Adrenal gland (tissue), 9 donors: ENCODE measurements at regions not wholly inside any gene's neighbourhood (a gene's known extent, or its start where the extent isn't known, plus 50 kb on each side); places are given as distances from the start of the nearest gene placed in this dataset.

Experiments used
- DNase-seq, 7 donors: peaks; one replicate each; pipeline ENCODE4 v3.0.0-alpha.2; 2019 to 2020
- H3K27ac ChIP-seq, 5 donors: fragments of 200-600 bp; sonication (generic) in 4 of 5; 1 replicate in 3 of 5; 2 replicates in 2 of 5; pipeline versions ENCODE4 v1.5.1 to v1.8.0; 2016 to 2020; ENCODE audit warnings: mild to moderate bottlenecking in 1 of 5
- H3K27me3 ChIP-seq: fragments of 200-600 bp; 2 replicates; pipeline ENCODE4 v1.8.0; 2021
- H3K36me3 ChIP-seq, 2 donors: fragments of 200-600 bp; replicated peaks in 1 of 2; 1 replicate in 1 of 2; 2 replicates in 1 of 2; pipeline versions ENCODE4 v1.5.1 to v1.8.0; 2018 to 2022
- H3K4me1 ChIP-seq, 2 donors: fragments of 200-600 bp; replicated peaks in 1 of 2; 1 replicate in 1 of 2; 2 replicates in 1 of 2; pipeline versions ENCODE4 v1.5.1 to v1.8.0; 2018 to 2021
- H3K4me3 ChIP-seq, 4 donors: fragments of 200-600 bp; sonication (generic) in 3 of 4; one replicate each; pipeline ENCODE4 v1.5.1; 2016 to 2018
- H3K9me3 ChIP-seq, 3 donors: fragments of 200-600 bp; sonication (generic) in 1 of 3; replicated peaks in 1 of 3; 1 replicate in 2 of 3; 2 replicates in 1 of 3; pipeline versions ENCODE4 v1.5.1 to v1.8.0; 2016 to 2021
- POLR2A ChIP-seq, 2 donors: fragments of 450-650 bp; IDR thresholded peaks; one replicate each; pipeline ENCODE4 v1.6.1; 2017; ENCODE audit warnings: antibody characterized with exemption in 2 of 2, mild to moderate bottlenecking in 2 of 2, moderate library complexity in 1 of 2
- WGBS, 4 donors: extraction: QIAGEN DNeasy Blood & Tissue Kit in 2 of 4; methylation state at CpG; one replicate each; pipeline versions ENCODE4 v1.1.5 to v1.1.7; 2013 to 2017; 5-methylcytosine and 5-hydroxymethylcytosine counted together
- intact Hi-C, 2 donors: fragments of 100-400 bp; cut with DNase I; formaldehyde crosslinking; loops; one replicate each; pipeline versions ENCODE4 v1.14.1 to v1.15.0; 2022 to 2023
- TF ChIP-seq, protein P1 (sequence below), 6 experiments: fragments of 450-650 bp in 4 of 6; fragments of 200-600 bp in 2 of 6; sonication (generic) in 1 of 6; IDR thresholded peaks; 1 replicate in 5 of 6; 2 replicates in 1 of 6; pipeline versions ENCODE4 v1.5.1 to v1.8.0; 2016 to 2021; ENCODE audit warnings: antibody characterized with exemption in 6 of 6, mild to moderate bottlenecking in 2 of 6, moderate library complexity in 1 of 6
- donor health status: healthy with polysubstance abuse.
- donor health status: Bipolar disorder and iron deficiency.
- donor health status: DM: yes; HTN: yes; CAD: no.
- donor health status: DM: no; HTN: no; CAD: no.
- donor health status: DM: no; HTN: no; CAD: no.

DNA sequence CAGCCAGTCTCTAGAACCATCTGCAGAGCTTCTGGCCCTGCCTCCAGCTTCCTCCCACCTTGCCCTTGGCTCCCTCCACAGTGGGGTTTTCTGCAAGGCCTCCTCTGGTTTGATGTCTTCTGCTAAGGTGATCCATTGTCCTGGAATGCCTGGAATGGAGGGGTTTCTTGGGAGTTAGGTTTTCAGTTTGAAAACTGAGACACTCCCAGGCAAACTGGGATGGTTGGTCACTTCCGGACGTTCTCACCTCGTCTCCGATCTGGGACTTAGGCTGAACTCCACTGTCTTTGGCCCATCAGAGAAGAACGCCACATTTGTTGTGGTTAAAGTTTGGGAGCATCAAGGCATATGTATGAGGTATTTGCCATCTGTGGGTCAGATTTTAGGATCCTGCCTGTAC, 77.4 kb upstream of the KLHL25 start:
- H3K36me3 ChIP-seq = no peaks in the 10 kb centered on the region
- 80 to 90% (median 87%) methylated on average over 2 to 5 of the region's 5 CpGs for WGBS, 4 donors
- no peaks in the 10 kb centered on the region for H3K9me3 ChIP-seq
- intact Hi-C loops = no loop called here
- no peaks in the 10 kb centered on the region for H3K4me1 ChIP-seq
- H3K27me3 ChIP-seq = peaks cover 4% of the 10 kb centered on the region
- peak in 1 of 7 donors; percentile 4 for DNase-seq
- H3K4me3 ChIP-seq = no peak overlapping the region
- TF ChIP-seq, protein P1, sequence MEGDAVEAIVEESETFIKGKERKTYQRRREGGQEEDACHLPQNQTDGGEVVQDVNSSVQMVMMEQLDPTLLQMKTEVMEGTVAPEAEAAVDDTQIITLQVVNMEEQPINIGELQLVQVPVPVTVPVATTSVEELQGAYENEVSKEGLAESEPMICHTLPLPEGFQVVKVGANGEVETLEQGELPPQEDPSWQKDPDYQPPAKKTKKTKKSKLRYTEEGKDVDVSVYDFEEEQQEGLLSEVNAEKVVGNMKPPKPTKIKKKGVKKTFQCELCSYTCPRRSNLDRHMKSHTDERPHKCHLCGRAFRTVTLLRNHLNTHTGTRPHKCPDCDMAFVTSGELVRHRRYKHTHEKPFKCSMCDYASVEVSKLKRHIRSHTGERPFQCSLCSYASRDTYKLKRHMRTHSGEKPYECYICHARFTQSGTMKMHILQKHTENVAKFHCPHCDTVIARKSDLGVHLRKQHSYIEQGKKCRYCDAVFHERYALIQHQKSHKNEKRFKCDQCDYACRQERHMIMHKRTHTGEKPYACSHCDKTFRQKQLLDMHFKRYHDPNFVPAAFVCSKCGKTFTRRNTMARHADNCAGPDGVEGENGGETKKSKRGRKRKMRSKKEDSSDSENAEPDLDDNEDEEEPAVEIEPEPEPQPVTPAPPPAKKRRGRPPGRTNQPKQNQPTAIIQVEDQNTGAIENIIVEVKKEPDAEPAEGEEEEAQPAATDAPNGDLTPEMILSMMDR (IDR thresholded peaks at IDR 0.05) = no peak
- no peak for TF ChIP-seq POLR2A (IDR thresholded peaks at IDR 0.05)
- H3K27ac ChIP-seq = no peak overlapping the region

DNA sequence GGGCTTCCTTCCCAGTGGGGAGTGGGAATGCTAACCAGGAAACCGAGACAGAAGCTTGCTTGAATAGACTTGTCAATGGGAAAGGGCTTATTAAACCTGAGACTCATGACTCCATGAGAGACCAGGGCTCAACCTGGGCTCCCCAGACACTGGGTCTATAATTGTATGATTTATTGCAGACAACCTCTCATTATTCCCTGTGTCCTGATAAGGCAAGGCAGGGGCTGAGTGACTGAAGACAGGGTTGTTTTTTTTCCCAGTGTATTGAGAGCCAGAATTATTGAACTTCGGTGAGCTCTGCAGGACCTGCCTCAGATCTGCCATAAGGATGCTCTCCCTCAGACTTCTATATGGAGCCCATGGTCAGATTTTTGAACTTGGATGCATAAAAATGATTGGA, 79.5 kb upstream of the KLHL25 start:
- Histone ChIP-seq H3K27ac (no peak overlapping the region), H3K27me3 (peaks cover 4% of the 10 kb centered on the region), H3K36me3 (no peaks in the 10 kb centered on the region), H3K4me3 (no peak overlapping the region), H3K4me1 (no peaks in the 10 kb centered on the region), H3K9me3 (no peaks in the 10 kb centered on the region)
- WGBS, 4 donors = 62 to 85% (median 79%) methylated on average over 2 of the region's 2 CpGs
- intact Hi-C loops = no loop called here
- TF ChIP-seq POLR2A (IDR thresholded peaks at IDR 0.05) = no peak
- TF ChIP-seq, protein P1 (IDR thresholded peaks at IDR 0.05) = no peak
- no peak for DNase-seq

DNA sequence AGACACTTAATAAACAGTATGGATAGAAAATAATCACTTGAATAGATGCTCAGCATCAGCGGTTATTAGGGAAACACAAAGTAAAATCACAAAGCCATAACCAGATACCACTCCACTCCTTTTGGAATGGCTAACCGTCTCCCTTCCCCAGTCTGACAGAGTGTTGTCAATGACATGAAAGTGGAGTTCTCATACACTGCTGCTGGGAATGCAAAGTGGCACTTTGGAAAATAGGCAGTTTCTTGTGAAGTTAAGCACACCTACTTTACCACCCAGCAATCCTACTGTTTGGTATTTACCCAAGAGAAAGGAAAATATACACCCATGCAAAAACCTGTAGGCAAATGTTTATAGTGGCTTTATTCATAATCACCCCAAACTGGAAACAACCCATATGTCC, 81.0 kb upstream of the KLHL25 start:
- H3K36me3 ChIP-seq = no peaks in the 10 kb centered on the region
- DNase-seq = no peak
- no peaks in the 10 kb centered on the region for H3K9me3 ChIP-seq
- WGBS, 4 donors = 58 to 87% (median 73%) methylated on average over 2 of the region's 2 CpGs
- H3K4me3 ChIP-seq = no peak overlapping the region
- TF ChIP-seq, protein P1 (IDR thresholded peaks at IDR 0.05) = no peak
- no peak for TF ChIP-seq POLR2A (IDR thresholded peaks at IDR 0.05)
- peaks cover 4% of the 10 kb centered on the region for H3K27me3 ChIP-seq
- no peaks in the 10 kb centered on the region for H3K4me1 ChIP-seq
- no peak overlapping the region for H3K27ac ChIP-seq
- intact Hi-C loops = no loop called here

DNA sequence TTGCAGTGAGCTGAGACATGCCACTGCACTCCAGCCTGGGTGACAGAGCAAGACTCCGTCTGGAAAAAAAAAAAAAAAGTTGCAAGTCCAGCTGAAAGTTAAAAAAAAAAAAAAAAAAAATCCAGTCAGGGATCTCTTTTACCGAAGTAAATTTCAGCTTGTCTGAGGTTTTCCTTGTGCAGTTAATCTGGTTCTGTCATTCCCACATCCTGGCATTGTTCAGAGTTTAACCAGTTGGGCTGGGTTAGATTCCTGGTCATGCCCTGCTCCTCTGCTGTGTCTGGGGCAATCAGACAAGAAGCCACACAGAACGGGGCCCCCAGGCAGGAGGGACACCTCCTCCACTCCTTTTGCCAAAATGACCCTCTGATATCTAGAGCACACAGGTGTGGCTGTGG, 84.1 kb upstream of the KLHL25 start:
- Histone ChIP-seq H3K27ac (no peak overlapping the region), H3K4me3 (no peak overlapping the region), H3K4me1 (no peaks in the 10 kb centered on the region), H3K9me3 (no peaks in the 10 kb centered on the region), H3K36me3 (no peaks in the 10 kb centered on the region), H3K27me3 (peaks cover 7% of the 10 kb centered on the region)
- TF ChIP-seq, protein P1 (IDR thresholded peaks at IDR 0.05) = no peak
- no peak for TF ChIP-seq POLR2A (IDR thresholded peaks at IDR 0.05)
- intact Hi-C loops = no loop called here
- WGBS, 4 donors = 7 to 30% (median 23%) methylated on average over 3 of the region's 3 CpGs
- no peak for DNase-seq
